Gastroesophageal sphincter (tissue), 3 donors: ENCODE measurements at regions not wholly inside any gene's neighbourhood (a gene's known extent, or its start where the extent isn't known, plus 50 kb on each side); places are given as distances from the start of the nearest gene placed in this dataset.

Experiments used
- CTCF ChIP-seq, 4 experiments: fragments of 200-600 bp in 2 of 4; fragments of 450-650 bp in 2 of 4; sonication (generic) in 1 of 4; IDR thresholded peaks; one replicate each; pipeline ENCODE4 v1.5.1; 2017 to 2019; ENCODE audit warnings: antibody characterized with exemption in 4 of 4, mild to moderate bottlenecking in 2 of 4, moderate library complexity in 2 of 4
- EP300 ChIP-seq: sonication (generic); formaldehyde crosslinking; IDR thresholded peaks from one replicate; pipeline ENCODE4 v1.6.1; 2017; ENCODE audit warnings: antibody characterized with exemption, mild to moderate bottlenecking
- POLR2A ChIP-seq, 2 donors: fragments of 450-650 bp; IDR thresholded peaks; one replicate each; pipeline ENCODE4 v1.6.1; 2017; ENCODE audit warnings: antibody characterized with exemption in 2 of 2, mild to moderate bottlenecking in 2 of 2, moderate library complexity in 1 of 2
- POLR2AphosphoS5 ChIP-seq: sonication (generic); formaldehyde crosslinking; IDR thresholded peaks from one replicate; pipeline ENCODE4 v1.6.1; 2017; ENCODE audit warnings: antibody characterized with exemption

DNA sequence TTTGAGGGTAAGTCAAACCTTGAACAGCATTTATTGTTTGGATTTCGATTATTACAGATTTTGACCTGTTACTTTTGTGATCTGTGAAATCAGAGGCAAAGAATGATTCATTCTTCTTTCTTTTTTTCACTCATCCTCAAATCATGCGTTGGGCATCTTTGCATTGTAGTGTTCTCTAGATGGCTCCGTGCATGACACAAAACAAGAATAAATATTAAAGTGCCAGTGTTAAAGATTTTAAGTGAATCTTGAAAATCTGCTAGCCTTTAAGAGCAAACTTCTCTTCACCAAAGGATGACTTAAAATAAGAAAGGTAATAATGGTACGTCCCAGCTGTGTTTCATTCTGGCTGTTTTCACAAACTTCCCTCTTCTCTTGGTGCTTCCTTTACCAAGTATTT lies 361.9 kb upstream of the SMARCA2 start:
- TF ChIP-seq CTCF (IDR thresholded peaks at IDR 0.05) (no peak), EP300 (no peak), POLR2AphosphoS5 (no peak), POLR2A (IDR thresholded peaks at IDR 0.05) (no peak)
